SK-N-MC (cell line): ENCODE measurements at regions not wholly inside any gene's neighbourhood (a gene's known extent, or its start where the extent isn't known, plus 50 kb on each side); places are given as distances from the start of the nearest gene placed in this dataset.

Experiments
- DNase-seq: peaks from one replicate; pipeline ENCODE4 v3.0.0-alpha.2; 2011; ENCODE audit warnings: low read depth, low spot score
- H3K27ac ChIP-seq: fragments of 200-600 bp; sonication (generic); 2 replicates; pipeline ENCODE4 v1.5.1; 2016; ENCODE audit warnings: mixed run types
- H3K36me3 ChIP-seq: fragments of 200-600 bp; sonication (generic); 2 replicates; pipeline ENCODE4 v1.6.1; 2017; ENCODE audit warnings: antibody characterized with exemption, low read length, mixed read lengths; ENCODE audit not compliant: insufficient read depth
- H3K4me3 ChIP-seq: fragments of 200-600 bp; sonication (generic); 2 replicates; pipeline ENCODE4 v1.5.1; 2016
- H3K9ac ChIP-seq: fragments of 200-600 bp; sonication (generic); 2 replicates; pipeline ENCODE4 v1.8.0; 2017; ENCODE audit warnings: mixed run types, mixed read lengths; ENCODE audit not compliant: insufficient read length
- H3K9me3 ChIP-seq: fragments of 200-600 bp; sonication (generic); 2 replicates; pipeline ENCODE4 v1.6.1; 2017; ENCODE audit warnings: low read depth, mild to moderate bottlenecking, antibody characterized with exemption, low read length, moderate library complexity, mixed read lengths
- EZH2 ChIP-seq: fragments of 200-600 bp; sonication (generic); IDR thresholded peaks from one replicate; pipeline ENCODE4 v1.6.1; 2017; ENCODE audit warnings: antibody characterized with exemption
- FOXP2 ChIP-seq: optimal IDR thresholded peaks from 2 replicates; pipeline ENCODE3; 2011; ENCODE audit warnings: mild to moderate bottlenecking, moderate library complexity; ENCODE audit not compliant: insufficient read depth; ENCODE audit errors: extremely low read length, control extremely low read depth
- POLR2AphosphoS5 ChIP-seq: IDR thresholded peaks from 2 replicates; pipeline ENCODE4 v1.6.1; 2012; ENCODE audit warnings: mild to moderate bottlenecking, low read depth, low read length, borderline replicate concordance

DNA sequence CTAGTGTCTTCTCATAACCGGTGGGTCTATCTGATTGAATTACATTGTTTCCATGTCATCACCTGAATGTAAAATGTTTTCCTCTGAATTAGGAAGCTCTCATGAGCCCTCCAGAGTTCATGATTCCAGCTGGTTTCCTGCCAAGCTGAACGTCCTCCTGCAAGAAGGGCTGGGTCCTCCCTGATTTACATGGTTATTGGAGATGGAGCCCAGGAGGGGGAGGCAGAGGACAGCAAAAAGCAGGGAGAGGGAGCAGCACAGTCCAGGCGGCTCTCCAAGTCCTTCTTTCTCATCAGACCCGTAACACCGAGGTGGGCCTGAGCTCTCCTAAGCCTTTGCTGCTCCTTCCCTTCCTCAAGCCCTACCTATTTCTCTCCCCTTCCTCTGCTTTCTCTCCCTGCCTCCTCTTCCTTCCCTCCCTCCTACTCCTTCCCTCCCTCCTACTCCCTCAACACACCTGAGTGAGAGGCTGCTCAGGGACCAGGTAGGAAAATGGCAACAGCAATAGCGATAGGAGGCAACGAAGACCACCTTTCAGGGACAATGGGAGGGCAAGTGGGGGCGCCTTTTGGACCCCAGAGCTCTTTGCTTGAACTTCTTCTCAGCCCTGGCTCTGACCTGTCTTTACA is 265.9 kb downstream of the PRDM2 start:
- H3K27ac ChIP-seq, result no peak overlapping the region
- H3K9ac ChIP-seq, result no peak overlapping the region
- no peak overlapping the region for H3K4me3 ChIP-seq
- no peak for DNase-seq
- H3K9me3 ChIP-seq, result no peaks in the 10 kb centered on the region
- H3K36me3 ChIP-seq, result no peaks in the 10 kb centered on the region
- TF ChIP-seq FOXP2 (no peak), EZH2 (no peak), POLR2AphosphoS5 (no peak)

DNA sequence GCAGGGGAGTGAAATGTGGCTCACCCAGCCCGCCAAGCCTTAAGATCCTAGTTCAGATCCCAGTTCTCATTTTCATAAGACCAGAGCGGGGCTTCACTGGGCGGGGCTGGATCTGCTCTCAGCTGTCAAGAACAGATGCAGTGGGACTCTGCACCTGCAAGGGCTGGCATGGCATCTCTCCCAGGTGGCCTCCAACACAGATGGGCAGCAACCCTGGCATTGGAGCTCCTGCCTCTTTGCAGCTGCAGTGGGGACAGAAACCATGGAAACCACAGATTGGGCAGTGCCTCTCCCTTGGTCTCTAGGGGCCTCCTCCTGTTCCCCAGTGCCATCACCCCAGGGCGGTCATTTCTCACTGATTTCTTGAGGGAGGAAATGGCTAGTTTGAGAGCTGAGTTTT is 267.7 kb downstream of the PRDM2 start:
- no peak for DNase-seq
- H3K36me3 ChIP-seq, result no peaks in the 10 kb centered on the region
- H3K4me3 ChIP-seq, result no peak overlapping the region
- H3K27ac ChIP-seq, result no peak overlapping the region
- TF ChIP-seq FOXP2 (no peak), EZH2 (no peak), POLR2AphosphoS5 (no peak)
- no peaks in the 10 kb centered on the region for H3K9me3 ChIP-seq
- no peak overlapping the region for H3K9ac ChIP-seq

DNA sequence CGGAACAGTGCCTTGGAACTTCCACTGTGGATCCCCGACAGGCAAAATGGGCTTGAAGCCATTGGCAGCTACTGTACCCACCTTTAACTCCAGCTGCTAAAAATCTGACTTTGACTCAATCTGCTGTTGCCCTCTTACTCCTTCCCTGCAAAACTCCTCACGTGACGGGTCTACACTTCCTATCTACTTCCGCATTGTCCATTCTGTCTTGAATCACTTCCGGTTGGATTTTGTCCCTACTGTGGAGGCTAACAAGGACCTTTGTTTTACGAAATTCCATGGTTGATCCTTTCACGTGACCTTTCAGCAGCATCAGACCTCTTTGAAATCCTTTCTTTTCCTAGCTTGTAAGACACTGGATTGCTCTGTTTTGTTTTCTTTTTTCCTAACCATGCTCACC is 268.4 kb downstream of the PRDM2 start:
- H3K36me3 ChIP-seq, result no peaks in the 10 kb centered on the region
- no peak overlapping the region for H3K27ac ChIP-seq
- no peak overlapping the region for H3K4me3 ChIP-seq
- no peak for TF ChIP-seq EZH2
- TF ChIP-seq FOXP2, result no peak
- TF ChIP-seq POLR2AphosphoS5, result no peak
- DNase-seq, result no peak
- no peaks in the 10 kb centered on the region for H3K9me3 ChIP-seq
- no peak overlapping the region for H3K9ac ChIP-seq

DNA sequence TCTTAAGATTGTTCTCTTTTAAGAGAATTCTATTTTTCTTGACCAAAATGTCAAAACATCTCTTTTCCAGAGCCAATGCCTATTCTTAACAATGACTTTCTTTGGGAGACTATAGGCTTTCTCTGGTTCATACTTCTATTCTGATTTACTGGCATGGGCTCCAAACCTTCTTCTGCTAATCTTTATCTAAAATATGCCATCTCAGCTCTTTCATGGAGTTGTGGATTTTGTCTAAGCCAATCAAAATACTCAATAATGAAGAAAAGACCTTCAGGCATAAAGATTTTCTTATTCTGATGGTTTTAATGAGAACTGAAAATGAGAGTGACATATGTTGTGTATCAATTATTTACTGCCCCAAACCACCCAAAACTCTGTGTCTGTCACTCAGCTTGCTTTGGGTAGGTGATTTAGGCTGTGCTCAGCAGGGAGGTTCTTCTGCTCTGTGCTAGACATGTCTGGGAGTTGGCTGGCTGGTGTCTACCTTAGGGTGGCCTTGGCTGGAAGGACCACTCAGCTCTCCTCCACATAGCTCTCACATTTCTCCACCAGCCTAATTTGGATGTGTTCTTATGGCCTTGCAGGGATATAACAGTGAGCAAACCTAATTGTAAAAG is 270.8 kb downstream of the PRDM2 start:
- TF ChIP-seq EZH2 (no peak), FOXP2 (no peak), POLR2AphosphoS5 (no peak)
- no peak overlapping the region for H3K9ac ChIP-seq
- no peak for DNase-seq
- H3K9me3 ChIP-seq, result no peaks in the 10 kb centered on the region
- H3K36me3 ChIP-seq, result no peaks in the 10 kb centered on the region
- no peak overlapping the region for H3K27ac ChIP-seq
- H3K4me3 ChIP-seq, result no peak overlapping the region

DNA sequence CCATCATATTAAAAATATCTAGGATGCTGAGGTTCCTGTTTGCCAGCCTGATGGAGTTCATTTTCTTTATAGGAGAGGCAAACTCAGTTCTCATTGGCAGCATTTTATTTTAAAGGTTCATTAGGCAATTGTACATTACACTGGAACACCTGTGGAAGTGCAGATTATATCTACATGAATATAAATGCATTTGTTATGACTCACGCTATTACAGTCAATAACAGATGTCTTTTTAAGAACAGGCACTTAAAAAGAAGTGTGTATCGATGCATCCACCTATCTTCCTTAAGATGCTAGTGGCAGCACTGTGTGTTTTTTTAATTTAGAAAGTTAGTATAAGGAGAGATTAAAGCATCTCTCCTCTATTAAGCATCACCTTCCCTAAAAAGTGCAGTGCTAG is 276.5 kb downstream of the PRDM2 start:
- DNase-seq, result no peak
- no peak for TF ChIP-seq EZH2
- TF ChIP-seq FOXP2, result no peak
- TF ChIP-seq POLR2AphosphoS5, result no peak
- no peaks in the 10 kb centered on the region for H3K36me3 ChIP-seq
- no peak overlapping the region for H3K9ac ChIP-seq
- no peaks in the 10 kb centered on the region for H3K9me3 ChIP-seq
- H3K27ac ChIP-seq, result no peak overlapping the region
- H3K4me3 ChIP-seq, result no peak overlapping the region

DNA sequence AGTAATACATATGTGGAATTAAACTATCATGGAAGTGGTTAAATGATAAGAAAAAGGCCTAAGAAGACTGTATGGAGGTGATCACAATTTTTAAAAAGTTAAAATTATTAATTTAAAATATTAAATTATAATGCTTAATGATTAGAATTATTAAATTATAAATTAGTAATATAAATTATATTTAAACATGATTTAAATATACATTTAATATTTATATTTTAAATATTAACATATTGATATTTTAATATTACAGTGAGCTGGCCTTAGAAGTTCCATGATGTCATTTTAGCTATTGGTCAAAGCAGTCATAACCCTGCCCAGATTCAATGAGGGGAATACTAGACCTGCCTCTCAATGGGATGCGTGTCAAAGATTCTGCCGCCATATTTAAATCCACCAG is 281.2 kb downstream of the PRDM2 start:
- H3K4me3 ChIP-seq, result no peak overlapping the region
- no peaks in the 10 kb centered on the region for H3K36me3 ChIP-seq
- H3K9ac ChIP-seq, result no peak overlapping the region
- DNase-seq, result no peak
- TF ChIP-seq POLR2AphosphoS5 (no peak), FOXP2 (no peak), EZH2 (no peak)
- H3K9me3 ChIP-seq, result no peaks in the 10 kb centered on the region
- H3K27ac ChIP-seq, result no peak overlapping the region

GRCh38 chr1:13983393-13983792 is 283.4 kb downstream of the PRDM2 start:
- DNase-seq, result no peak
- Histone ChIP-seq H3K9ac (no peak overlapping the region), H3K27ac (no peak overlapping the region), H3K9me3 (no peaks in the 10 kb centered on the region), H3K4me3 (no peak overlapping the region), H3K36me3 (no peaks in the 10 kb centered on the region)
- TF ChIP-seq FOXP2 (no peak), EZH2 (no peak), POLR2AphosphoS5 (no peak)

DNA sequence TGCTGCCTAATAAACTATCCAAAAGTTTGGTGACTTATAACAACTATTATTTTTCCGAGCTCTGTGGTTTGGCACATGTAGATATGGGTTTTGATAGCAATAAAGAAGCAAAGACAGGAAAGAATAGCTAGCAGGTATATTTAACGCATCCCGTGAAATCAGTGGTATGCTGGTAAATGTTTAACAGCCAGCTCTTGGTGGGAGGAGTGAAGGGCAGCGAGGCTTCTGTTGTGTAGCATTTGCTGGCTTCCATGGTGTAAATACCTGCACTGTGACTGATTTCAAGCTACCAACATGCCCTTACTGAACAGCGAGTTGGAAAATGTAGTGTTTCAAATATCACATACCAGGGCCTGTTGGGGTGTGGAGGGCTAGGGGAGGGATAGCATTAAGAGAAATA is 291.0 kb downstream of the PRDM2 start:
- no peak overlapping the region for H3K9ac ChIP-seq
- H3K27ac ChIP-seq, result no peak overlapping the region
- no peak for TF ChIP-seq FOXP2
- no peak for TF ChIP-seq EZH2
- TF ChIP-seq POLR2AphosphoS5, result no peak
- no peaks in the 10 kb centered on the region for H3K9me3 ChIP-seq
- no peak overlapping the region for H3K4me3 ChIP-seq
- no peak for DNase-seq
- H3K36me3 ChIP-seq, result no peaks in the 10 kb centered on the region
